GM18519 (cell line): ENCODE measurements at regions not wholly inside any gene's neighbourhood (a gene's known extent, or its start where the extent isn't known, plus 50 kb on each side); places are given as distances from the start of the nearest gene placed in this dataset.
"Not testable (repeated sequence)": the region's sequence is repeated elsewhere in the genome, so short reads cannot be mapped to it uniquely, and the experiment has no call there.

ENCODE experiments used
- ATAC-seq: cut with Tn5 transposase; IDR thresholded peaks from one replicate; pipeline ENCODE4 v1.9.1; 2021; ENCODE audit warnings: mild to moderate bottlenecking, moderate library complexity; ENCODE audit not compliant: unreplicated experiment, low FRiP score

DNA sequence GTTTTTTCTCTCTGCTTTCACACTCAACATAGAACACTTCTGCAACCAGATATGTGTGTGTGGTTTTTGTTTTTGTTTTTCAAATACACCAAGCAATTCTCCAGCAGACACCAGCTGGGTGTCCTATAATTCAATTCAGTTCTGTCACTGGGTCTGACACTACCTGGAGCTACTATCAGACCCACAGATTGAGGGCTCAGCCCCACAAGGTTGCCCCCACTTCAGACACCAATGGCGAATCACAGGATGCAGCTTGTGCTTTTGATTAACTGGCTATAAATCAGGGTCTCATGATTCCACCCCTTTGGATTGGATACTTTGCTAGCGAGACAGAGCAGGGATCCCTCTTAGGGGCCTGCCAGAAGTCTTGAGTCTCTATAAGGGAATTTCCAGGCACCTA lies 462.2 kb upstream of the NRP1 start:
- ATAC-seq: no peak

DNA sequence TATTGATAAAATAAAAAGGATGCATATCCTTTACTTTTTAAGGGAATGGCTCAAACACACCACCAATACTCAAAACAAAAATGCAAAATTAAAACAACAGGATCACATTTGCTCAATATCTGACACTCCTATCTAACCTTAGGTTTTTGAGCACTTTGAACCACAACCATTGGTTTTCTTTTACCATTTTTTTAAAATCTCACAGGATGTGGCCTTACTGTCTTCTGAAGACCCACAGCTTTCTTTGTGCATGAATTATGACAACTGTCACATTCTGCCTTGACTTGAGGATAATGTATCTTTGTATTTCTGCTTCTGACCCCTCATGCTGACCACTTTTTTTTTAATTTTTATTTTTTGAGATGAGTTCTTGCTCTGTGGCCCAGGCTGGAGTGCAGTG lies 461.1 kb upstream of the NRP1 start:
- no peak for ATAC-seq

DNA sequence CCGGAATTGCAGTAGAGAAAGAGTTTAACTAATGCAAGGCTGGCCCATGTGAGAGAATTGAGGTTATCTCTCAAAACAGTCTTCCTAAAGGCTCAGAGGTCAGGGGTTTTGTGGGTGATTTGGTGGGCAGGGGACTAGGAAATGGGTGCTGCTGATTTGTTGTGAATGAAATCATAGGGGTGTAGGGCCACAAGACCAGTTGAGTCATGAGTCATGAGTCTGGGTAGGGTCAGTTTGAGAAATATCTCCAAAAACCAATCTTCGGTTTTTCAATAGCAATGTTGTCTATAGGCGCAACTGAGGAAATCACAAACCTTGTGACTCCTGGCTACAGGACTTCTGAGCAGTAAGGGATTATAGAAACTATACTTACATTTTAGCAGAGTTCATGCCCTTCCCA lies 460.0 kb upstream of the NRP1 start:
- no peak for ATAC-seq

DNA sequence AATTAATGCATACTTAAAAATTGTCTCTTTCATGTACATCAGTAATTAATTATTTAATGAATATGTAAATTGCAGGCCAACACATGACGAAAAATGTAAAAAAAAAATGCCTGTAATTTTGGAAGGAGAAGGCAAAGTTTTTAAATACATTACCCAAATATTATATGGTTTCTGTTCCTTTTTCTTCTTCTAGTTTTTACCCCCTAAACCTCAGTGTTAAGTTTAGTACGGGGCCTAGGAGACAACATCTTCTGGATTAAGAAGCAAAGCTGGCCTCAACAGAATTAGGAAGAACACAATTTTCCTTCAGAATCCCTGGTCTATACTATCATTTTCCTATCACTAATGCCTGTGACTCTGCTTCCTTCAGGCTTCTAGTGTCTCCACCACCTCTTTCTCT lies 459.3 kb upstream of the NRP1 start:
- no peak for ATAC-seq

DNA sequence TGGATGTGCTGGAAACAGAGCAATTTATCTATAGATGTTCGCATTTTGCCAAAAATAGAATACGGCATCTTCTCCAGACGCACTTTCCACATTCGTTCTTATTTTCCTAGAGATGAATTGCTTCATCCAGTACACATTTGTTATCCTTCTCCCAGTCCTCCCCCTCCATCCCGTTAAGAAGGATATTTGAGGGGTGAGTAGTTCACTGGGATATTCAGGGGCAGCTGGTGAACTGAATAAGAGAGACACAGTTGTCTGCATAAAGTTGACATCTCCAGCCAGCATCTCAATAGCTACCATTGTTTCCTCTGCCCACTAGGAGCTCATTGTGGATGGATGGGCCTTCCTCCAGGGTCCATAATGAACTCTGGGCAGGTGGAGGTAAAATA lies 456.8 kb upstream of the NRP1 start:
- ATAC-seq: no peak

DNA sequence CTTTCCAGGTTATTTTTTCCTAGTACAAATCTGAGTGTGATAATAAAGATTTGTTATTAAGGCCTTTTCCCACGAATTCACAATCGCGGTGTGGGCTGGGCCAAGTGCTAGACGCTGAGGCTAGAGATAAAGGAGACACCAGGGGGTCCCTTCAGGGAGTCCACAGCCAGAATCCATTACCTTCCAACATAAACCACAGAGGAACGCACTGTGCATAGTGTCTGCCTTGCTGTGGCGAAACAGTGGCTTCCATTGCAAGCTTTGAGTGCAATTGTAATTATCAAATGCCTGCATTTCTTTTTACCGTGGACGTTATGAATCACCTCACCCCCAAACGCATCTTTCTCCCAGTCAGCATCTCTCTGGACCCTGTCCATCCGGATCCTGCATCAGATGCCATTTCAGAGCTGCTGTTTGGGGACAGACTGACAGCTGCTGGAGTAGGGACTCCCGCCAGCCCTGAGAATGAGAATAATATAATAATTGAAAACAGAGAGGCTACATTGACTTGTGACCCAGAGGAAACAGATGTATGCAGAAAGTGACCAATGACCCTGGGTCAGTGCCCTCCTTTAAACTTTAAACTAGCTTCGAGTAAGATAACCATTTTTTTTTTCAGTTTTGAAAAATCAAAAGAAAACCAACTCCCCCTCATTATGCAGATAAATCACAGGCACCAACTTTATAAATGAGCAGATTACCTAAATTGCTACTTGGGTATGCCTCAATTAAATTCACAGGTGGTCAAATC lies 456.2 kb upstream of the NRP1 start:
- no peak for ATAC-seq

DNA sequence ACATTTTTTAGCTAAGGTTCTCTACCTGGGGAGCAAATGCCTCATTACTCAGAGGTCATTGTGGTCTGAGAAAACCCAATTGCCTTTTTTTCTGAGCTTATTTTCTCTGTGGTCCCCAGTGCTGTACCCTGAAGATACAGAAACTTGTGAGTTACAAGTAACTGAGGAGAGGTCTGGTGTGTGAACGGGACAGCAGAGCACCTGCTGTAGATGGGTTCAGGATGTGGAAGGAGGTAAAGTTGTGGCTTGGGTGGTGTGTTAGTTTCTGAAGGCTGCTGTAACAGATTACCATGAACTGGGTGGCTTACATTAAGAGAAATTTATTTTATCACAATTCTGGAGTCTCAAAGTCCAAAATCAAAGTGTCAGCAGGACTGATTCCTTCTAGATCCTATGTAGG lies 449.1 kb upstream of the NRP1 start:
- no peak for ATAC-seq

DNA sequence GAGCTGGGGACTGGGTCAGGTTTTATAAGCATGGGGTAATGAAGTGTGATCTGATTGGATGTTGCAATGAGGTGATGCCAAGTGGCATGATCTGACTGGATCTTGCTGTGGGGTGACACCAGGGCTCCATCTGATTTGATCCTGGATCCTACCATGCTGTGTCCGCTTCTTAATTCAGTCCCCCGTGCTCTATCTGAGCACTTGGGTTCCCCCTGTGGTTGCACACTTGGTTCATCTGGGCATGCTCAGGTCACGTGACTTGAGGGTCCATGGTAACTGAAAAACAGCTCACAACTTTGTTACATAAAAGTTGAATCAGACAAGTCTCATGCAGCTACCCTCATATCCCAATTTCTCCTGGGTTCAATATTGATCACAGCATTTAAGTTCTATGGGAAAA lies 448.6 kb upstream of the NRP1 start:
- no peak for ATAC-seq

DNA sequence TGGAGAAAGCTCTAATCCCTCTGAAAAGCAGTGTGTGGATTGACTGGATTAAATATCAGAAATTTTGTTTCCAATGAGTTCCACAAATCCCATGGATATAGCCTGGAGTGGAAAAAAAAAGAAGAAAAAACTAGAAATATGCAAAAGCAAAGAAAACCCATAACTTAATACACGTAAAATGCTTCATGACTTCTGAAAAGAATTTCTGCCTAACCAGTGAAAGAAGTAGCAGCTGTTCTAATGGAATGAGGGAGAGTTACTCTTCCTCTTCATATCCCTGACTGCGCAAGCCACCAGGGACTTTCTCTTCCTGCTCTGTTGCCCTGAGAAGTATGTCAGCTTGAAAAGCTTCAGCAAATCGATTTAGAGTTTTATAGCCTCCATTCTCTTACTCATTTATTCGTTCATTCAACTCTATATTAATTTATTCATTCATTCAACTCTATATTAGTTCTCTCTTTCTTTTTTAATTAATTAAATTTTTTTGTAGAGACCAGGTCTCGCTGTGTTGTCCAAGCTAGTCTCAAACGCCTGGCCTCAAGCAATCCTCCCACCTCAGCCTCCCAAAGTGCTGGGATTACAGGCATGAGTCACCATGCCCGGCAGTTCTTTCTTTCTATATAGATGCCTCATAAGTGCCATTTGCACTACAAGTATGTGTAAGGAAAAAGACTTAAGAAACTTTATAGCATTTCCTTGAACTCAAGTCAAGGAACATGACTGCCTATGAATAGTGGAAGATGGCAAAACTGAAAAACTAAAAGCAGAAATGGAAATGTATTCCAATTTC lies 447.3 kb upstream of the NRP1 start:
- no peak for ATAC-seq

DNA sequence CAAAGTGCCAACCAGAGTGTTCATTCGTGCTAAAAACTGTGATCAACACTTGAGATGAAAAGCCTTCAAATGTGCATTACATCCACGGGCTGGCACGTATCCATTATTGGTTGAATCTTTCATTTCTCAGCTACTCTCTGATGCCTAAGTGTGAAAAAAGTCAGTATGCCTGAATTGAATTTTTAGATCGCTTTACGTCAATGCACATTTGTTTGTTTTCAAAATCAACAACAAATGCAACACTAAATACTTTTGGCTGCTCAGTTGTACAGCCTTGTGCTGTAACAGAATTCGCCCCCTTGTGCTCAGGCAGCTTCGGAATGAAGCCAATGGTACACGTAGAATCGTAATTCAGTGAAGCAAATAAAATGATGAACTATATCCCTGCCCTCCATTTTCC lies 446.5 kb upstream of the NRP1 start:
- ATAC-seq: no peak

DNA sequence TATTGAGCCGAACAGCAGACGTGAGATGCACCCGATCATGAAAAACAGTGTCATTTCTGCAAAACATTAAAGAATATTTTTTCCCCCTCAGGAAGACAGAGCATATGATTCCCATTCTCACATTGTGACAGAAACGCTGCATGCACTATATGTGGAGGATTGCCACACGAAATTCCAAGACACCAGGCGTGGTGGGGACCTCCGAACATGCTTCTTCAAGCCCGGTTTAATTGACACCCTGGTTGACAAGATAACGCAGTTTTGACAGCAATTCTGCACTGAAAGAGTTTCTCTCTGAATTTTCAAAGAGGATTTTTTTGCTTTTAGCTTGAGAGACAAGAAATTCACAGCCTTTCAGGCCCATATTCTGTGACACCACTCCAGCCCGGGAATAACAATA lies 442.8 kb upstream of the NRP1 start:
- ATAC-seq: no peak

DNA sequence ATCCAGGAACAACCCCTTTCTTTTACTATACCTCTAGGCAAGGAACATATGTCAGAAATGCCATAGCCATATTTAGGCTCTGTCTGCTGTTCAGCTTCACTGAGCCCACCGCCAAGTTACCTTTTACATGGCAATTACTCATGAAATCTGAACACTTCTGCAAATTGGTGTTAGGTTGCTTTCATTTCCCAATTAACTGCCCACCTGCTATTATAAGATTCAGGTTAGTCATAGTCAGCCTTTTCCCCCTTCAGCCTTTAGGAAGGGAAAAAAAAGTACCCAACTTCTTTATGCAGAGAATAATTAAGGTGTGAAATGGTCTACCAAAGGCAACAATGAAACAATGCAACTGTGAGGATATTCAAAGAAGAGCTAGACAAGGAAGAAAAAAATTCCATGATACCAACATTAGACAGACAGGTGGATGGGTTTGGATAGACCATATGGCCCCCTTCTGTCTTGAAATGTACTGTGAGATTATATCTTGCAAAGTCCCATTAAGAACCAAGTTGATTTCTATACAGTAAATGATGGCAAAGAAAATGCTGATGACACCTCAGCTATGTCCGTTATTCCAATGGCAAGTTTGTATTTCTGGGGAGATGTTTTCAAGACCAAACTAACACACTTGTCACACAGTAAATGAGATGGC lies 442.1 kb upstream of the NRP1 start:
- ATAC-seq: no peak

DNA sequence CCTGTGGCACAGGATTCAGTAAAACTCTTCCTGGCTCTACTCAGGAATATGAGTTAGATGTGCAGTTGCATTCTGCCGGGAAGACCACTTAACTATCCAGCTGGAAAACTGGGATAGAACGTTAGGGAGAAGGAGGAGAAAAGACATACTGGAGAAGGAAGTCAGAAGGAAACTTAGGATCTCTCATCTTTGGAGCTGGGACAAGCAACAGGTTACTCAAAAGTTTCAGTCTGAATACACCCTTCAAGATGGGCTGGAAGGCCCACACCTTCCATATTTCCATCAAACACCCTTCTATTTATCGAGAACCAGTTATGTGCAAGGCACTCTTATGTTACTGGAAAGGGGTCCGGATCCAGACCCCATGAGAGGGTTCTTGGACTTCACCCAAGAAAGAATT lies 440.4 kb upstream of the NRP1 start:
- no peak for ATAC-seq

DNA sequence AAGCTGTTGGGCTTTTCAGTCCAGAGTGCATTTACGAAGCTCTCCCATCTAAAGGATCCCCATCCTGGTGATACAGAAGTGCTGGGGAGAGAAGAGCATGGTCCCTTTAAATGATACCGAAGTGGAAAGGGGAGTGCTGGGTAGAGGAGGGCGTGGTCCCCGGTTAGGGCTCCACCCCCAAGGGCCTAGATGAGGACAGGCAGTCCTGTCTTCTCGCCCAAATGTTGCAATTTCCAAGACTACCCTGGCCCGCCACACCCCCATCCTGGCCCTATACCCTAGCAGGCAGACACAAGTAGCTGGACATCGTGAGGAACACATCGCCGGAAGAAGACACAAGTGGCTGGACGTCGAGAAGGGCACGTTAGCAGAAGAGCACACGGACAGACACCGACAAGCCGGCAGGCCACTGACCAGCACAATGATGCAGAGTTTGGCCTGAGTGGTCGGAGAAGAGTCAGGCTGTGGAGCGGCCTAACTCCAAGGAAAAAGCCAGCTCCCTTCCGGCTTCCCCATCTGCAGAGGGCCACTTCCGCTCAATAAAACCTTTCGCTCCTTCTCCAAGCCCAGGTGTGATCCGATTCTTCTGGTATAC lies 439.5 kb upstream of the NRP1 start:
- no peak for ATAC-seq

DNA sequence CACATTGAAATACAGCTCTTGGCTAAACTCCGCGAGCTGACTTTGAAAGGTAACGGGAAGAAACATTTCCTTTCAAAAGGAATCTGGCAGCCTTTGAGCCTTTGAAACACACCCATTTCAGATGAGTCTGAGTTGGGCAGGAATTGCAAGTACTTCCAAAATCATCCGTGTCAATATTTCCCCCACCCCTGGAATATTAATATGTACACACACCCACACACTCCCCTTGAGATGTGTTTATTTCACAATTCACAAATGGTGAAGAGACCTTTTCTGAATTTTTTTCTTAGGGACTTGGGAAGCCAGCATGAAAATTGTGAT lies 438.7 kb upstream of the NRP1 start:
- ATAC-seq: no peak

DNA sequence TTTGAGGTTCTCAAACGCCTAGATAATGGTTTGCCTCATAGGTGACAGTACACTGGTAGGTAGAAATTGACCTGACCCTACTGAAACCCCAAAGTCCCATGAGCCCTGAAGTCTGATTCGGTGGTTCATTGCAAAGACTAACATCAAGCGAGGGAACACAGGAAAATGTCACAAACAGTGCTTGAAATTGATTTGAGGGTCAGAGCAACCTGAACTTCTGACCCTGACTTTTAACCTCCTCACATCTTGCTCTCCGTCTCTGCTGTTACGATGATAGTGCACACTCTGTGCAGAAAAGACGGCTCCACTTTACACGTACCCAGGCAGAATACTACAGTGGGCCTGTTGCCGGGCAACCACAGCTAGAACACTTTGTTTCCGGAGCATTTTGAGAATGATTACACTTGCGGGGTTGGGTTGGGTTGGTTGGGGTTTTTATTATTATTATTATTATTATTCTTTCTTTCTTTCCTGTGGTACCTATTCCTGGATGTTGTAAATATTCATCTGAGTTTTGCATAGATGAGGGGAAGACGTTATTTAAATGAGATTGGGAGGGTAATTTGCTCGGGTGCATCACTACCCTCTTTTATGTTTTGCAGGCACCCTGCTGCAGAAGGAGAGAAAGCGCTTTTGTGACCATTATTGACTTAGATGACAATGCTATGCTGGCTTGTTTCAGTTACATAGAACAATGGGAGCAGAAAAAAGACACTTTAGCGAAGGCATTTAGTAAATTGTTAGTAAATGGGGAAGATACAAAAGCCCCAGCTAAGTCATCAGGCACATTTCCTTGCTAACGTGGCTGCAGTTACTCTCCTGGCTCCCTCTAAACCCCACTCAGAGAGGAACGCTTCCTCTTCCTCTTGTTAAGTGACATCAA lies 438.1 kb upstream of the NRP1 start:
- ATAC-seq: no peak

DNA sequence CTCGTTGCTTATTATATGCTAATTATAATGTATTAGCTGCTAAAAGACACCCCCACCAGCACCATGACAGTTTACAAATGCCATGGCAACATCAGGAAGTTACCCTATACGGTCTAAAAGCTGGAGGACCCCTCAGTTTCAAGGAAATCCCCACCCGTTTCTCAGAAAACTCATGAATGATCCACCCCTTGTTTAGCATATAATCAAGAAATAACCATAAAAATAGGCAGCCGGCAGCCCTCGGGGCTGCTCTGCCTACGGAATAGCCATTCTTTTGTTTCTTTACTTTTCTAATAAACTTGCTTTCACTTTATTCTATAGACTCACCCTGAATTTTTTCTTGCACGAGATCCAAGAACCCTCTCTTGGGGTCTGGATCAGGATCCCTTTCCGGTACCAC lies 437.4 kb upstream of the NRP1 start:
- not testable (repeated sequence) for ATAC-seq

DNA sequence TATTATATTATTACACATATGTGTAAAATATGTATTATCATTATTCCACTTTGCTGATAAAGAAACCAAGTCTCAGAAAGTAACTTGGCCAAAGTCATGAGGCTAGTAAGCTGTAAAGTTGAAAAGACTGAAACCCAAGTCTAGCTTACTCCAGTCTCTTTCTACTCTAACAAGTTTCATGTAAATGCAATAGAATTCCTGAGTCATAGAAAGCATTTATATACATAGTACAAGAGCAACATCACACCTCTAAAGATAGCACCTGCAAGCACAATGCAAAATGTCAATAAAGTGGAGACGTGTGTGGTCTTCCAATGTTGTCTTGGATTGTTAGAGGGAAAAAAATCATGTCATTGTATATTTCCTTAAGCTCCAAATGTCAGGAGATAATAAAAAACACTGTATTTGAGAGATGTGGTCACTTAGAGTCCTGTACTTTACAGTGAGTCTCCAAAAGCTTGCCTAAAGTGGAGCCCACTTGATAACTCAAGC lies 430.3 kb upstream of the NRP1 start:
- no peak for ATAC-seq

DNA sequence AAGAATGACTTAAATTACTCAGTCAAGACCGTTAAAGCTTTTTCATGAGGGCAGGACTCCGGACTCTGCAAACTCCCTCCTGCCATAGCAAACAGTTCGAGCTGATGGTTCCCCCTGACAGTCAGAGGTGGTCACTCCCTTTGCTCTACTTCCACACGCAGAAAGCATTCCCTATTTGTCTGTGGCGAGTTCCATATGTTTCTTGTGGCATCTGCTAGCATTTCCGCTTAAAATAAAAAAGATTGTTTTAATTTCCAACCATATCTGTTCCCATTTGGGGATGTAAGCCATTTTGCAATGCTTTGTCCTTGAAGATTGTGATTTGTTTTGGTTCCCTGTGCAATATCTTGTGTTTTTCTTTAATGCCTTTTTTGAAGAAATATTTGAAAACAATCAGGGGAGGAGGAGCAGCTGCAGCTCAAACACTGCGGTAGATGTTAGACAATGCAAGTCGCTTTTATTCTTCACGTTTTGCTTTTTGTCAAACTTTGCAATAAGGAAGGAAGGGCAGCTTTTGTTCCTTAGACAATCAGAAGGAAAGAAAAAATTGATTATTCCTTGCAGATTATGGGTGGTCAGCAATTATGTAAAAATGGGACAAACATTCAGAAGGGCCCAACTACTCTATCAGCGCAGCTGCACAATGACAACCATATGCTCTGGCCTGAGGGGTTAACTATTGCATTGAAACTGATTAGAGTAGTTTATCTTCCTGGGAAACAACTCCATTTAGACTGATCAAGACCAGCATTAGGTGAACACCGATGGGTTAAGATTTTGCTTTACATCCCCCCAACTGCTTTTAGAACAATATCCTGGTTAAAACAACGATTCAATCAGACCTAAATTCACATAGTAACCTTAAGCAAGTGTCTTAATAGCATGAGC lies 425.8 kb upstream of the NRP1 start:
- no peak for ATAC-seq
